ENCODE measurements at regions not wholly inside any gene's neighbourhood (a gene's known extent, or its start where the extent isn't known, plus 50 kb on each side); places are given as distances from the start of the nearest gene placed in this dataset.
"Not testable (repeated sequence)": the region's sequence is repeated elsewhere in the genome, so short reads cannot be mapped to it uniquely, and the experiment has no call there.

- H3K27ac ChIP-seq = no peak overlapping the region
- ChIA-PET POLR2A (ENCODE audit: low non-redundant PET) (no interaction called here), CTCF (no interaction called here)
- TF ChIP-seq, protein P1, sequence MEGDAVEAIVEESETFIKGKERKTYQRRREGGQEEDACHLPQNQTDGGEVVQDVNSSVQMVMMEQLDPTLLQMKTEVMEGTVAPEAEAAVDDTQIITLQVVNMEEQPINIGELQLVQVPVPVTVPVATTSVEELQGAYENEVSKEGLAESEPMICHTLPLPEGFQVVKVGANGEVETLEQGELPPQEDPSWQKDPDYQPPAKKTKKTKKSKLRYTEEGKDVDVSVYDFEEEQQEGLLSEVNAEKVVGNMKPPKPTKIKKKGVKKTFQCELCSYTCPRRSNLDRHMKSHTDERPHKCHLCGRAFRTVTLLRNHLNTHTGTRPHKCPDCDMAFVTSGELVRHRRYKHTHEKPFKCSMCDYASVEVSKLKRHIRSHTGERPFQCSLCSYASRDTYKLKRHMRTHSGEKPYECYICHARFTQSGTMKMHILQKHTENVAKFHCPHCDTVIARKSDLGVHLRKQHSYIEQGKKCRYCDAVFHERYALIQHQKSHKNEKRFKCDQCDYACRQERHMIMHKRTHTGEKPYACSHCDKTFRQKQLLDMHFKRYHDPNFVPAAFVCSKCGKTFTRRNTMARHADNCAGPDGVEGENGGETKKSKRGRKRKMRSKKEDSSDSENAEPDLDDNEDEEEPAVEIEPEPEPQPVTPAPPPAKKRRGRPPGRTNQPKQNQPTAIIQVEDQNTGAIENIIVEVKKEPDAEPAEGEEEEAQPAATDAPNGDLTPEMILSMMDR (conservative IDR thresholded peaks at IDR 0.05; ENCODE audit: low read depth) = no peak
- DNase-seq (ENCODE audit: low spot score) = no peak
Measured at GRCh38 chr17:33952425-33952824, 302.7 kb upstream of the CCL2 start.

GRCh38 chr17:33954597-33954996 lies 300.5 kb upstream of the CCL2 start:
- CTCF ChIA-PET = no interaction called here
- POLR2A ChIA-PET (ENCODE audit: low non-redundant PET) = no interaction called here
- TF ChIP-seq, protein P1 (conservative IDR thresholded peaks at IDR 0.05; ENCODE audit: low read depth) = no peak

DNA sequence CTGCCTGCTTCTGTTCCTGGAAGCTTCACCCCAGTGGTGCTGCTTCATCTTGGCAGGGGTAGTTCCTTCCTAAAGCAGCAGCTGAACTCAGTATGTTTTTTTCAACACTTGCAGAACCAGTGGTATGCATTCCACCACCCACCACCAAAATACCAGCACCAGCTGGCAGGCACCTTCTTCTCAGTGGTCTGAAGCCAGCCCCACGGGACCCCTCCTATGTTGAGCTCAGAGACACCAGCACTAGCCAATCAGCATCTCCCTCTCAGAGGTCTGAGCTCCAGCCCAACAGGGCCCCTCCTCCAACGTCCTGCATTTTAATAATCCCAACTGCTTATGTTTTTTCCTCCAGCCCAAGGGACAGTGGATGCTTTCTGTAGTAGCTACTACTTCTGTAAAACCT lies 299.6 kb upstream of the CCL2 start:
- TF ChIP-seq, protein P1 (conservative IDR thresholded peaks at IDR 0.05; ENCODE audit: low read depth) = no peak
- POLR2A ChIA-PET (ENCODE audit: low non-redundant PET) = no interaction called here
- no peak overlapping the region for H3K27ac ChIP-seq
- CTCF ChIA-PET = no interaction called here
- DNase-seq (ENCODE audit: low spot score) = no peak

More at GRCh38 chr17:33954597-33954996, 300.5 kb upstream of the CCL2 start:
- DNase-seq (ENCODE audit: low spot score) = no peak
- no peak overlapping the region for H3K27ac ChIP-seq

DNA sequence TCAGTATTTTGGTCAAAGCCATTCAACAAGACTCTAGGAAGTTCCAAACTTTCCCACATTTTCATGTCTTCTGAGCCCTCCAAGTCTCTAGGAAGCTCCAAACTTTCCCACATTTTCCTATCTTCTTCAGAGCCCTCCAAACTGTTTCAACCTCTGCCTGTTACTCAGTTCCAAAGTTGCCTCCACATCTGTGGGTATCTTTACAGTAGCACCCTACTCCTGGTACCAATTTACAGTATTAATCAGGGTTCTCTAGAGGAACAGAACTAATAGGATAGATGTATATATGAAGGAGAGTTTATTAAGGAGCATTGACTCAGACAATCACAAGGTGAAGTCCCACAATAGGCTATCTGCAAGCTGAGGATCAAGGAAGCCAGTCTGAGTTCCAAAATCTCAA lies 296.0 kb upstream of the CCL2 start:
- DNase-seq (ENCODE audit: low spot score); CTCF ChIA-PET; H3K27ac ChIP-seq; POLR2A ChIA-PET (ENCODE audit: low non-redundant PET): not testable (repeated sequence)

- no peak for DNase-seq (ENCODE audit: low spot score)
- H3K27ac ChIP-seq = no peak overlapping the region
- TF ChIP-seq, protein P1 (conservative IDR thresholded peaks at IDR 0.05; ENCODE audit: low read depth) = no peak
- CTCF ChIA-PET = interaction anchor here (0.6 kb wide), 1 partner anchor 513 kb away, joined by 3 read pairs; no protein-coding TSS in a partner anchor
- POLR2A ChIA-PET (ENCODE audit: low non-redundant PET) = no interaction called here
Measured at GRCh38 chr17:33962857-33963655, 292.0 kb upstream of the CCL2 start.

- ChIA-PET POLR2A (ENCODE audit: low non-redundant PET) (no interaction called here), CTCF (interaction anchor here (0.6 to 0.7 kb wide), 3 partner anchors 50 to 844 kb away, joined by 3 to 4 read pairs (median 3); no protein-coding TSS in a partner anchor)
Measured at GRCh38 chr17:33964344-33964979, 290.6 kb upstream of the CCL2 start.

More at GRCh38 chr17:33964344-33964979, 290.6 kb upstream of the CCL2 start:
- TF ChIP-seq, protein P1 (conservative IDR thresholded peaks at IDR 0.05; ENCODE audit: low read depth) = no peak
- no peak for DNase-seq (ENCODE audit: low spot score)
- H3K27ac ChIP-seq = no peak overlapping the region
